Fibroblast of lung (primary cell): ENCODE measurements at regions not wholly inside any gene's neighbourhood (a gene's known extent, or its start where the extent isn't known, plus 50 kb on each side); places are given as distances from the start of the nearest gene placed in this dataset.

ENCODE experiments used
- CTCF ChIP-seq, 2 donors: IDR thresholded peaks in 1 of 2; conservative IDR thresholded peaks in 1 of 2; 1 replicate in 1 of 2; 2 replicates in 1 of 2; pipeline ENCODE4 v1.5.1; 2011 to 2012; ENCODE audit warnings: low read length in 2 of 2, control low read depth in 1 of 2, inconsistent platforms in 1 of 2, low read depth in 1 of 2, mild to moderate bottlenecking in 1 of 2
- EZH2 ChIP-seq: IDR thresholded peaks from 2 replicates; pipeline ENCODE4 v1.5.1; 2012; ENCODE audit warnings: low read length, control low read depth, mild to moderate bottlenecking; ENCODE audit errors: missing control alignments

DNA sequence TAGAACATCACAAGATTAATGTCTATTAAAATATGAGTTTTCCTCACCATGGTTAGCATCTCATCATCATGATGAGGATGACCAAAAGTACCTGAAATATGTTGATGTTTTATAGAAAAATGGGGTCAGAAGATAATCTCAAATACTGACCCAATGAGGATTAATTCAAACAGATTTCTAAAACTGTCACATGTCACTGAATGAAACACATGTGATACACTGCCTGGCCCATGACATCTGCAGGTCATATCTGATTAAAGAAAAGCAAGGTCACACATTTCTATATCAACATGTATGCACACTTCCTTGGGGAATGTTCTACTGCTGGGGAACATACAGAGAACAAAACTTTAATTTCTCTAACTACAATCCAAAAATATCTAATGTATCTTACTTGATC, 470.6 kb upstream of the ADGRL2 start:
- TF ChIP-seq EZH2 (no peak), CTCF (conservative IDR thresholded peaks at IDR 0.05 in 1 of 2, IDR thresholded peaks at IDR 0.05 in 1 of 2; ENCODE audit: low read depth in 1 of 2, low read length in 2 of 2) (no peak)
